Transverse colon (tissue), 4 donors: ENCODE measurements at regions not wholly inside any gene's neighbourhood (a gene's known extent, or its start where the extent isn't known, plus 50 kb on each side); places are given as distances from the start of the nearest gene placed in this dataset.
A peak's percentile ranks its signal among the peaks of the same experiment; 100 is the strongest.

Experiments
- DNase-seq: peaks from one replicate; pipeline ENCODE4 v3.0.0-alpha.2; 2019
- H3K27ac ChIP-seq, 4 donors: fragments of 200-600 bp; sonication (generic); 2 replicates each; pipeline ENCODE4 v1.5.1; 2016 to 2018; ENCODE audit warnings: inconsistent platforms in 4 of 4
- H3K27me3 ChIP-seq: fragments of 200-600 bp; sonication (generic); 2 replicates; pipeline ENCODE4 v1.5.1; 2017; ENCODE audit warnings: inconsistent platforms
- H3K36me3 ChIP-seq, 4 donors: fragments of 200-600 bp; sonication (generic); 2 replicates each; pipeline ENCODE4 v1.5.1; 2017 to 2019; ENCODE audit warnings: inconsistent platforms in 4 of 4
- H3K4me1 ChIP-seq, 4 donors: fragments of 200-600 bp; sonication (generic); 2 replicates each; pipeline ENCODE4 v1.5.1; 2017 to 2020; ENCODE audit warnings: inconsistent platforms in 4 of 4
- H3K4me3 ChIP-seq, 4 donors: fragments of 200-600 bp; sonication (generic); 1 replicate in 1 of 4; 2 replicates in 3 of 4; pipeline versions ENCODE4 v1.5.1 to v1.6.1; 2017 to 2019; ENCODE audit warnings: inconsistent platforms in 4 of 4
- H3K9me3 ChIP-seq, 2 donors: fragments of 200-600 bp; sonication (generic); 2 replicates each; pipeline ENCODE4 v1.5.1; 2017 to 2019; ENCODE audit warnings: inconsistent platforms in 2 of 2
- EP300 ChIP-seq: sonication (generic); formaldehyde crosslinking; IDR thresholded peaks from one replicate; pipeline ENCODE4 v1.6.1; 2017; ENCODE audit warnings: antibody characterized with exemption, low read depth
- POLR2A ChIP-seq: fragments of 450-650 bp; IDR thresholded peaks from one replicate; pipeline ENCODE4 v1.6.1; 2016; ENCODE audit warnings: antibody characterized with exemption, mild to moderate bottlenecking, moderate library complexity
- POLR2AphosphoS5 ChIP-seq, 3 donors: sonication (generic); formaldehyde crosslinking; IDR thresholded peaks; one replicate each; pipeline ENCODE4 v1.6.1; 2016; ENCODE audit warnings: antibody characterized with exemption in 3 of 3
- WGBS, 2 donors: methylation state at CpG; one replicate each; pipeline ENCODE4 v1.1.5; 2018; ENCODE audit warnings: low coverage in 1 of 2; 5-methylcytosine and 5-hydroxymethylcytosine counted together
- in situ Hi-C, 4 donors: fragments of 200-750 bp; cut with MboI; loops; one replicate each; pipeline versions ENCODE4 v1.15.0 to v1.15.1; 2017; ENCODE audit warnings: low sequenced_read_pairs in 3 of 4, low pct_ligation_motif_present in 1 of 4, low pct_unique_long_range_greater_than_20kb in 1 of 4
- intact Hi-C: fragments of 100-400 bp; cut with DNase I; formaldehyde crosslinking; loops from one replicate; pipeline ENCODE4 v1.15.1; 2023; ENCODE audit warnings: low total_unique reads
- TF ChIP-seq, protein P1 (sequence below), 5 experiments: fragments of 200-600 bp in 3 of 5; fragments of 450-650 bp in 2 of 5; sonication (generic) in 3 of 5; IDR thresholded peaks; 1 replicate in 2 of 5; 2 replicates in 3 of 5; pipeline ENCODE4 v1.5.1; 2016 to 2017; ENCODE audit warnings: antibody characterized with exemption in 5 of 5, inconsistent platforms in 3 of 5, mild to moderate bottlenecking in 2 of 5, moderate library complexity in 1 of 5

DNA sequence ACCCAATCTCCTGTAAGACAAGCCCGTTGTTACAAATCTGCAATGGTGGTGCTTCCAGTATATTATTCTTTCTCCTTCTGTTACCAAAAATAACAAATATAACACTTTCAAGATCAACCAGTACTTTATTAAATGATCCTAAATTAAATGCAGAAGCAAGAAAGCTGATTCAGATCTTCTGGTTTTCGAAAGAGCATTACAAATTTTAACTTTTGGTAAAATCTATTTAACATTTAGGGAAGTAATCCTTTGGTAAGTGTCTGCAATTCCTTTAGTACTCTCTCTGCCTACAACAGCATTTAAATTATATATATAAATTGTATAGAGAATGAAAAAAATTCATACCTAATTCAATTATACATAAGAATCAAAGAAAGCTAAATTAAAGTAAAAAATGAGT lies 198.6 kb upstream of the HMCN1 start:
- Histone ChIP-seq H3K27ac (no peak overlapping the region), H3K27me3 (no peaks in the 10 kb centered on the region), H3K4me3 (no peak overlapping the region), H3K4me1 (peaks cover 0 to 18% (median 1%) of the 10 kb centered on the region in 4 donors), H3K9me3 (no peaks in the 10 kb centered on the region), H3K36me3 (no peaks in the 10 kb centered on the region)
- WGBS, 2 donors: 90% methylated on average over 2 of the region's 2 CpGs
- in situ Hi-C loops: no loop called here
- DNase-seq: no peak
- TF ChIP-seq POLR2AphosphoS5 (IDR thresholded peaks at IDR 0.05) (no peak), POLR2A (no peak), EP300 (no peak)
- TF ChIP-seq, protein P1, sequence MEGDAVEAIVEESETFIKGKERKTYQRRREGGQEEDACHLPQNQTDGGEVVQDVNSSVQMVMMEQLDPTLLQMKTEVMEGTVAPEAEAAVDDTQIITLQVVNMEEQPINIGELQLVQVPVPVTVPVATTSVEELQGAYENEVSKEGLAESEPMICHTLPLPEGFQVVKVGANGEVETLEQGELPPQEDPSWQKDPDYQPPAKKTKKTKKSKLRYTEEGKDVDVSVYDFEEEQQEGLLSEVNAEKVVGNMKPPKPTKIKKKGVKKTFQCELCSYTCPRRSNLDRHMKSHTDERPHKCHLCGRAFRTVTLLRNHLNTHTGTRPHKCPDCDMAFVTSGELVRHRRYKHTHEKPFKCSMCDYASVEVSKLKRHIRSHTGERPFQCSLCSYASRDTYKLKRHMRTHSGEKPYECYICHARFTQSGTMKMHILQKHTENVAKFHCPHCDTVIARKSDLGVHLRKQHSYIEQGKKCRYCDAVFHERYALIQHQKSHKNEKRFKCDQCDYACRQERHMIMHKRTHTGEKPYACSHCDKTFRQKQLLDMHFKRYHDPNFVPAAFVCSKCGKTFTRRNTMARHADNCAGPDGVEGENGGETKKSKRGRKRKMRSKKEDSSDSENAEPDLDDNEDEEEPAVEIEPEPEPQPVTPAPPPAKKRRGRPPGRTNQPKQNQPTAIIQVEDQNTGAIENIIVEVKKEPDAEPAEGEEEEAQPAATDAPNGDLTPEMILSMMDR (IDR thresholded peaks at IDR 0.05): no peak
- intact Hi-C loops: no loop called here

- TF ChIP-seq, protein P1 (IDR thresholded peaks at IDR 0.05): no peak
- TF ChIP-seq POLR2AphosphoS5 (IDR thresholded peaks at IDR 0.05): no peak
- no peak for TF ChIP-seq POLR2A
- 23 to 29% methylated on average over 5 to 6 of the region's 6 CpGs for WGBS, 2 donors
- no peak for DNase-seq
- Histone ChIP-seq H3K9me3 (no peaks in the 10 kb centered on the region), H3K27ac (peak overlapping the region in 3 of 4 donors; percentile 24 to 53 (median 33)), H3K4me1 (peaks cover 0 to 26% (median 1%) of the 10 kb centered on the region in 4 donors), H3K27me3 (no peaks in the 10 kb centered on the region), H3K4me3 (no peak overlapping the region), H3K36me3 (no peaks in the 10 kb centered on the region)
- intact Hi-C loops: no loop called here
- in situ Hi-C loops: no loop called here
Measured at GRCh38 chr1:185534801-185535200, 199.4 kb upstream of the HMCN1 start.

- intact Hi-C loops (no loop called here), in situ Hi-C loops (no loop called here)
- 74 to 84% methylated on average over 4 of the region's 4 CpGs for WGBS, 2 donors
Measured at GRCh38 chr1:185533596-185533995, 200.6 kb upstream of the HMCN1 start.

GRCh38 chr1:185532856-185533255 lies 201.3 kb upstream of the HMCN1 start:
- H3K4me3 ChIP-seq: no peak overlapping the region
- DNase-seq: no peak
- no peaks in the 10 kb centered on the region for H3K27me3 ChIP-seq
- H3K9me3 ChIP-seq: no peaks in the 10 kb centered on the region
- TF ChIP-seq, protein P1 (IDR thresholded peaks at IDR 0.05): no peak
- TF ChIP-seq EP300: no peak
- no peak for TF ChIP-seq POLR2A
- TF ChIP-seq POLR2AphosphoS5 (IDR thresholded peaks at IDR 0.05): no peak
- no peaks in the 10 kb centered on the region for H3K36me3 ChIP-seq
- H3K27ac ChIP-seq: no peak overlapping the region
- in situ Hi-C loops: no loop called here
- peaks cover 0 to 31% (median 3%) of the 10 kb centered on the region in 4 donors for H3K4me1 ChIP-seq
- intact Hi-C loops: no loop called here

More at GRCh38 chr1:185533596-185533995, 200.6 kb upstream of the HMCN1 start:
- Histone ChIP-seq H3K36me3 (no peaks in the 10 kb centered on the region), H3K4me3 (no peak overlapping the region), H3K4me1 (peaks cover 0 to 31% (median 3%) of the 10 kb centered on the region in 4 donors), H3K9me3 (no peaks in the 10 kb centered on the region), H3K27me3 (no peaks in the 10 kb centered on the region), H3K27ac (no peak overlapping the region)
- no peak for DNase-seq
- TF ChIP-seq POLR2A (no peak), POLR2AphosphoS5 (IDR thresholded peaks at IDR 0.05) (no peak), EP300 (no peak)
- TF ChIP-seq, protein P1 (IDR thresholded peaks at IDR 0.05): no peak
